Skeletal muscle tissue (tissue), 3 donors: ENCODE measurements at regions not wholly inside any gene's neighbourhood (a gene's known extent, or its start where the extent isn't known, plus 50 kb on each side); places are given as distances from the start of the nearest gene placed in this dataset.

Experiments
- H3K27ac ChIP-seq: one replicate; pipeline ENCODE4 v1.7.0; 2013; ENCODE audit warnings: mild to moderate bottlenecking, low read depth, low read length, inconsistent platforms
- H3K27me3 ChIP-seq, 3 donors: one replicate each; pipeline ENCODE4 v1.7.0; 2013; ENCODE audit warnings: low read length in 3 of 3; ENCODE audit not compliant: control insufficient read depth in 3 of 3, insufficient read depth in 3 of 3
- H3K36me3 ChIP-seq, 3 donors: one replicate each; pipeline ENCODE4 v1.7.0; 2013; ENCODE audit warnings: low read length in 3 of 3; ENCODE audit not compliant: control insufficient read depth in 3 of 3, insufficient read depth in 3 of 3
- H3K4me1 ChIP-seq, 3 donors: one replicate each; pipeline ENCODE4 v1.7.0; 2013; ENCODE audit warnings: low read length in 3 of 3, mild to moderate bottlenecking in 3 of 3; ENCODE audit not compliant: control insufficient read depth in 3 of 3, insufficient read depth in 3 of 3
- H3K4me3 ChIP-seq, 3 donors: one replicate each; pipeline ENCODE4 v1.7.0; 2013; ENCODE audit warnings: low read length in 3 of 3
- H3K9ac ChIP-seq, 3 donors: one replicate each; pipeline ENCODE4 v1.7.0; 2013; ENCODE audit warnings: low read length in 3 of 3, mild to moderate bottlenecking in 3 of 3, moderate library complexity in 2 of 3, low read depth in 1 of 3
- H3K9me3 ChIP-seq, 3 donors: one replicate each; pipeline ENCODE4 v1.7.0; 2013; ENCODE audit warnings: low read length in 3 of 3; ENCODE audit not compliant: control insufficient read depth in 3 of 3
- donor health status: Osteomylitis.

- no peaks in the 10 kb centered on the region for H3K27me3 ChIP-seq
- no peaks in the 10 kb centered on the region for H3K36me3 ChIP-seq
- H3K27ac ChIP-seq, result no peak overlapping the region
- H3K4me1 ChIP-seq, result no peaks in the 10 kb centered on the region
- no peak overlapping the region for H3K4me3 ChIP-seq
- no peak overlapping the region for H3K9ac ChIP-seq
- no peaks in the 10 kb centered on the region for H3K9me3 ChIP-seq
Measured at GRCh38 chr12:45547822-45548221, 181.7 kb upstream of the ARID2 start.

DNA sequence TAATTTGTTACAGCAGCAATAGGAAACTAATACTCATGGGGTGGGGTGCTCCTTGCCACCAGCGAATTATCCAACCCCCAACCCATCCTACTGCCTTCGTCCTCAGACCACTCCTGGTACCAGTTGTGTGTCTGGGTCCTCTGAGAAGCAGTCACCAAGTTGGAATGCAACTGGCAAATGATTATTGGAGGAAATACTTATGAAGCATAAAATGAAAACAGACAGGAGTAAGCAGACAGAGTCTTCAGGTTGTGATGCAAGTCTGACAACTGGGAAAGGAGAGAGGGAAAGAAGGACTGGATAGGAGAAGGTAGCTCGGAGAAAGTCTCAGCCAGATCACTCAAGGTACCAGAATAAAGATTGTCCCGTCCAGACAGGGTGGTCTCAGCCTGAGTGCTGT, 181.1 kb upstream of the ARID2 start:
- Histone ChIP-seq H3K4me3 (no peak overlapping the region), H3K36me3 (no peaks in the 10 kb centered on the region), H3K27ac (no peak overlapping the region), H3K9me3 (no peaks in the 10 kb centered on the region), H3K27me3 (no peaks in the 10 kb centered on the region), H3K9ac (no peak overlapping the region), H3K4me1 (no peaks in the 10 kb centered on the region)

DNA sequence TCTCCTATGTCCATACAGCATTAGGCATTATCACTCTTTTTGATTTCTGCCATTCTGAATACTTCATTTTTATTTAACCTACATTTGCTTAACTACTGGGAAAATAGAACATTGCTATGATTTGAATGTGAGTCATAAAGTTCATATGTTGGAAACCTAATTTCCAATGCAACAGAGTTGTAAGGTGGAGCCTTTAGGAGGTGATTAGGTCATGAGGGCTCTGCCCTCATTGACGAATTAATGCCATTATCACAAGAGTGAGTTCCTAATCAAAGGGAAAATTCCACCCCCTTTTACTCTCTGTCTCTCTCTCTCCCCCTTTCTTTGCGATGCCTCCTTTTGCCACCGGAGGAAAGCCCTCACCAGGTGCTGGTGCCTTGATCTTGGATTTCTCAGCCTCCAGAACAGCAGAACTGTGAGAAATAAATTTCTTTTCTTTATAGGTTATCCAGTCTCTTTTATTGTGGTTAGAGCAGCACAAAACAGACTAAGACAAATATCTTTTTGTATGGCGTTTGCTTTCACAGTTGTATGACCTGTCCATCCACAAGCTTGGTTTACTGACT, 180.1 kb upstream of the ARID2 start:
- Histone ChIP-seq H3K36me3 (no peaks in the 10 kb centered on the region), H3K9me3 (no peaks in the 10 kb centered on the region), H3K27me3 (no peaks in the 10 kb centered on the region), H3K4me1 (no peaks in the 10 kb centered on the region), H3K27ac (no peak overlapping the region), H3K4me3 (no peak overlapping the region), H3K9ac (no peak overlapping the region)

- Histone ChIP-seq H3K4me3 (no peak overlapping the region), H3K9me3 (no peaks in the 10 kb centered on the region), H3K27me3 (no peaks in the 10 kb centered on the region)
Measured at GRCh38 chr12:45553204-45553603, 176.3 kb upstream of the ARID2 start.

DNA sequence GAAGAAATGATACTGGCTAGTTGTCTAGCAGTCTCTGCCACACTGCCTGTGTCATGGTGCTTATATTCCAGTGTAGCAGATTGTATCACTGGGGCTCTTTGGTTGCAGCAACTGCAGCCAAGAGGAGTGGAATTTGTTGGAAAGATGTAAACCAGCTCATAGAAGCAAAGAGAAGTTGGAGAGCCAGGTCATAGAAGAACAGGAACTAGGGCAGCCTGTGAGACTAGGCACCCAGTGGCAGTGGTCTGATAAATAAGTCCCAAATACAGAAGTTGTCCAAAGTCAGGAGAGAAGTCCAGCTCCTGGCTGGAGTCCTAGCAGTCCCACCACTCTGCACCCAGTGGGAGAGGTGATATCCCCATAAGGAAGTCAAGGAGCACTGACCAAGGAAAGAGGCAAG, 172.5 kb upstream of the ARID2 start:
- Histone ChIP-seq H3K27me3 (no peaks in the 10 kb centered on the region), H3K9me3 (no peaks in the 10 kb centered on the region), H3K27ac (no peak overlapping the region), H3K9ac (no peak overlapping the region), H3K4me3 (no peak overlapping the region), H3K36me3 (no peaks in the 10 kb centered on the region), H3K4me1 (no peaks in the 10 kb centered on the region)

More at GRCh38 chr12:45553204-45553603, 176.3 kb upstream of the ARID2 start:
- Histone ChIP-seq H3K9ac (no peak overlapping the region), H3K27ac (no peak overlapping the region), H3K4me1 (no peaks in the 10 kb centered on the region), H3K36me3 (no peaks in the 10 kb centered on the region)

DNA sequence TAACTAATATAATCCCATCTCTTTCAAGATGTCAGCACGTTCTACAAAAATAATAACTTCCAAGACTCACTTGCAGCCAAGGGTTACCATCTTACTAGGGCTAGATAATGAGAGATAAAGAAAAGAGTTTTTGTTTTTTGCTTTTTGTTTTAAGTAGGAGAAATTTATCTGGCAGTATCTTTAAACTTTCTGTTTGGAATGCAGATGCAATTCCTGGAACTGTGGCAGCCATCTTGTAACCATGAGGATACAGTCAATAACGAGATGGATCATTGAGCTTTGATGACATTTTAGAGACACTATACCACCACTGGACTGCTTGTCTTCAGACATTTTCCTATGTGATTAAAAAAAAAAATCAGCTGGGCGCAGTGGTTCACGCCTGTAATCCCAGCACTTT, 171.2 kb upstream of the ARID2 start:
- no peak overlapping the region for H3K27ac ChIP-seq
- no peaks in the 10 kb centered on the region for H3K36me3 ChIP-seq

DNA sequence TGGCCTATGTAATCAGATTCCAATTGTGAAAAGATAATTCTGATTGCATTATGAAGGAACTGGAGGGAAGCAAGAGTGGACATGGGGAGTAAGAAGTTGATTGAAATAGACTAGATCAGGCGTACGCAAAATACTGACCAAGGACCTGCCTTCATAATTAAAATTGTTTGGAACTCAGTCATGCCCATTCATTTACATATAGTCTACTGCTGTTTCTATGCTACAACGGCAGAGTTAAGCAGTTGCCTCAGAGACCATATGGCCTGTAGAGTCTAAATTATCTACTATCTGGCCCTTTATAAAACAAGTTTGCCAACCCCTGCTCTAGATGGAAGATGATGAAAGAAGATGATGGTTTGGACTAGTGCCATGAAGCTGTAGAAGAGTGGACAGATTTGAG, 170.0 kb upstream of the ARID2 start:
- Histone ChIP-seq H3K27me3 (no peaks in the 10 kb centered on the region), H3K4me1 (no peaks in the 10 kb centered on the region), H3K9me3 (no peaks in the 10 kb centered on the region), H3K27ac (no peak overlapping the region), H3K9ac (no peak overlapping the region), H3K4me3 (no peak overlapping the region), H3K36me3 (no peaks in the 10 kb centered on the region)

More for the DNA sequence above, 171.2 kb upstream of the ARID2 start:
- Histone ChIP-seq H3K9ac (no peak overlapping the region), H3K4me3 (no peak overlapping the region), H3K27me3 (no peaks in the 10 kb centered on the region), H3K4me1 (no peaks in the 10 kb centered on the region), H3K9me3 (no peaks in the 10 kb centered on the region)

- Histone ChIP-seq H3K36me3 (no peaks in the 10 kb centered on the region), H3K4me3 (no peak overlapping the region), H3K27ac (no peak overlapping the region), H3K4me1 (no peaks in the 10 kb centered on the region), H3K27me3 (no peaks in the 10 kb centered on the region), H3K9me3 (no peaks in the 10 kb centered on the region), H3K9ac (no peak overlapping the region)
Measured at GRCh38 chr12:45560689-45561088, 168.8 kb upstream of the ARID2 start.

GRCh38 chr12:45561488-45561887, 168.0 kb upstream of the ARID2 start:
- Histone ChIP-seq H3K9me3 (no peaks in the 10 kb centered on the region), H3K4me3 (no peak overlapping the region), H3K9ac (no peak overlapping the region), H3K4me1 (no peaks in the 10 kb centered on the region), H3K36me3 (no peaks in the 10 kb centered on the region), H3K27me3 (no peaks in the 10 kb centered on the region), H3K27ac (no peak overlapping the region)

GRCh38 chr12:45565590-45565989, 163.9 kb upstream of the ARID2 start:
- peaks cover 0 to 7% (median 7%) of the 10 kb centered on the region in 3 donors for H3K4me1 ChIP-seq
- no peak overlapping the region for H3K27ac ChIP-seq
- H3K36me3 ChIP-seq, result no peaks in the 10 kb centered on the region
- H3K27me3 ChIP-seq, result no peaks in the 10 kb centered on the region
- H3K9ac ChIP-seq, result no peak overlapping the region
- H3K9me3 ChIP-seq, result no peaks in the 10 kb centered on the region
- H3K4me3 ChIP-seq, result no peak overlapping the region

DNA sequence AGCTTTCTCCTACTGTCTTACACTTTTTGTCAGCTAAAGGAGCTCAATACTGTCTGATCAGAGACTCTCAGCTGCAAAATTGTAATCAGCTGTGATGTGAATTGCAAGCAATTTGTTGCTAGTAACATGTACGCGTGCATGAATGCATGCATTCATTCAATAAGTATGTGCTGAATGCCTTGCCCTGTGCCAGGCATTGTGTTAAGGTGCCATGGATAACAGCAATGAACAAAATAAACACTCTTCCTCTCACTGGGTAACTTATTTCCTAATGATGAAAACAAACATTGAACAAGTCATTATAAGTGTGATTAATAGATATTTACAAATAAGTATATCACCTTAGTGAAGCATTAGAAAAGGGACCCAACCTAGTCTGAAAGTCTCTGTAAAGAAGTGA, 163.2 kb upstream of the ARID2 start:
- H3K9me3 ChIP-seq, result no peaks in the 10 kb centered on the region
- no peak overlapping the region for H3K9ac ChIP-seq
- H3K27ac ChIP-seq, result no peak overlapping the region
- no peaks in the 10 kb centered on the region for H3K36me3 ChIP-seq
- peaks cover 0 to 7% (median 7%) of the 10 kb centered on the region in 3 donors for H3K4me1 ChIP-seq
- no peaks in the 10 kb centered on the region for H3K27me3 ChIP-seq
- H3K4me3 ChIP-seq, result no peak overlapping the region
